OCI-LY7 (cell line): ENCODE measurements at regions not wholly inside any gene's neighbourhood (a gene's known extent, or its start where the extent isn't known, plus 50 kb on each side); places are given as distances from the start of the nearest gene placed in this dataset.

ENCODE experiments used
- BruUV-seq: library from RNA; stranded (reverse); fragments of 400-500 nt; replicated peaks from 2 replicates; lab custom pipeline; 2021; lab: Mats Ljungman, UMichigan
- CTCF ChIA-PET: fragments of 300-600 bp; sonication (Branson Sonifier 250); formaldehyde crosslinking; loops from one replicate; lab custom pipeline; 2022; ENCODE audit warnings: antibody characterized with exemption; ENCODE audit not compliant: unreplicated experiment; lab: Charles Lee
- POLR2A ChIA-PET: fragments of 300-600 bp; sonication (Branson Sonifier 250); formaldehyde crosslinking; loops from one replicate; lab custom pipeline; 2022; ENCODE audit warnings: antibody characterized with exemption; lab: Charles Lee
- DNase-seq: peaks from one replicate; pipeline ENCODE4 v3.0.0-alpha.2; 2015; ENCODE audit warnings: low spot score
- H2AFZ ChIP-seq: fragments of 200-600 bp; sonication (generic), shearing (Covaris generic); 2 replicates; pipeline ENCODE4 v1.6.1; 2014; ENCODE audit warnings: mild to moderate bottlenecking, antibody characterized with exemption, low read length, moderate library complexity
- H3K27ac ChIP-seq: fragments of 200-600 bp; sonication (generic); 2 replicates; pipeline ENCODE4 v1.5.1; 2014; ENCODE audit warnings: mixed run types, low read depth, mild to moderate bottlenecking, moderate library complexity, low read length, inconsistent platforms; ENCODE audit not compliant: poor library complexity, severe bottlenecking
- H3K36me3 ChIP-seq: fragments of 200-600 bp; sonication (generic); 2 replicates; pipeline ENCODE4 v1.6.1; 2014; ENCODE audit warnings: mild to moderate bottlenecking, antibody characterized with exemption, low read length, moderate library complexity, mixed read lengths; ENCODE audit not compliant: insufficient read depth
- H3K4me1 ChIP-seq: fragments of 200-600 bp; sonication (generic); 2 replicates; pipeline ENCODE4 v1.5.1; 2014; ENCODE audit warnings: mild to moderate bottlenecking, low read length; ENCODE audit not compliant: insufficient read depth, poor library complexity, severe bottlenecking
- H3K4me2 ChIP-seq: fragments of 200-600 bp; sonication (generic); 2 replicates; pipeline ENCODE4 v1.6.1; 2014; ENCODE audit warnings: mild to moderate bottlenecking, low read length
- H3K4me3 ChIP-seq: fragments of 200-600 bp; sonication (generic); 2 replicates; pipeline ENCODE4 v1.5.1; 2014; ENCODE audit warnings: mild to moderate bottlenecking, low read depth, low read length; ENCODE audit not compliant: poor library complexity, severe bottlenecking
- H3K79me2 ChIP-seq: fragments of 200-600 bp; sonication (generic); 2 replicates; pipeline ENCODE4 v1.6.1; 2016; ENCODE audit warnings: low read depth, mild to moderate bottlenecking, low read length, moderate library complexity, mixed read lengths; ENCODE audit not compliant: insufficient read depth
- H3K9me2 ChIP-seq: fragments of 200-600 bp; sonication (generic); 2 replicates; pipeline ENCODE4 v1.6.1; 2016; ENCODE audit warnings: mild to moderate bottlenecking, low read length, mixed read lengths; ENCODE audit not compliant: insufficient read depth
- H3K9me3 ChIP-seq: fragments of 200-600 bp; sonication (generic); 2 replicates; pipeline ENCODE4 v1.6.1; 2014; ENCODE audit warnings: mild to moderate bottlenecking, mixed run types, low read length, mixed read lengths
- H4K20me1 ChIP-seq: fragments of 200-600 bp; sonication (generic); 2 replicates; pipeline ENCODE4 v1.6.1; 2014; ENCODE audit warnings: mild to moderate bottlenecking, antibody characterized with exemption, low read length, moderate library complexity, mixed read lengths; ENCODE audit not compliant: insufficient read depth
- CTCF ChIP-seq: fragments of 200-600 bp; sonication (generic); conservative IDR thresholded peaks from 2 replicates; pipeline ENCODE4 v1.5.1; 2014; ENCODE audit warnings: mild to moderate bottlenecking, antibody characterized with exemption, low read length, moderate library complexity, mixed read lengths
- EZH2phosphoT487 ChIP-seq: fragments of 200-600 bp; sonication (generic); IDR thresholded peaks from 2 replicates; pipeline ENCODE4 v1.6.1; 2018; ENCODE audit warnings: low read depth, borderline replicate concordance, mild to moderate bottlenecking, mixed run types, antibody characterized with exemption, low read length, moderate library complexity, mixed read lengths
- intact Hi-C: fragments of 100-400 bp; cut with micrococcal nuclease; formaldehyde crosslinking; loops from one replicate; pipeline ENCODE4 v1.10.0; 2022; ENCODE audit not compliant: unreplicated experiment

- no peak overlapping the region for H3K27ac ChIP-seq
- TF ChIP-seq EZH2phosphoT487 (no peak), CTCF (no peak)
Measured at GRCh38 chr7:51647931-51648351, 331.3 kb upstream of the COBL start.

DNA sequence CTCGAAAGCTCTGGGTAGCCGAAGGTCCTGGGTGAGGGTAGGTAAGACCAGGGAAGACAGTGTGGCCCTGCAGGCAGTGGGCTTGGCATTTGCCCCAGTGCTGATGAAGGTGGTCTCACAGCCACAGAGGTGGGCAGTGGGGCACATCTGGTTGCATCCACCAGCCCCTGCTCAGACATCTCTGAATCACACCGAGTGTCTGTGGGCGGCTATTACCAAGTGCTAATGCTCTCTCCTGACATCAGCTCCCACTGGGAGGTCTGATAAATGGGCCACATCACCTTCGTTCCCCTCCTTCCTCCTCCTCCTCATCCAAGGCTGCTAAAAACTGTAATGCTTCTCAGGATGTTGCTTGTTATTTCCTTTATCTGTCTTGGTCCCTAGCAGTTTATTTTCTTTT is 330.9 kb upstream of the COBL start:
- Histone ChIP-seq H4K20me1 (no peaks in the 10 kb centered on the region), H2AFZ (no peak overlapping the region), H3K4me3 (no peak overlapping the region), H3K4me2 (no peak overlapping the region), H3K36me3 (no peaks in the 10 kb centered on the region), H3K9me3 (no peaks in the 10 kb centered on the region), H3K4me1 (no peaks in the 10 kb centered on the region), H3K9me2 (no peaks in the 10 kb centered on the region), H3K79me2 (no peaks in the 10 kb centered on the region), H3K27ac (no peak overlapping the region)
- ChIA-PET POLR2A (no interaction called here), CTCF (no interaction called here)
- no peak for TF ChIP-seq CTCF
- BruUV-seq, result no TSS peak
- intact Hi-C loops, result no loop called here
- DNase-seq, result no peak

More at GRCh38 chr7:51647931-51648351, 331.3 kb upstream of the COBL start:
- POLR2A ChIA-PET, result no interaction called here
- no peaks in the 10 kb centered on the region for H3K9me3 ChIP-seq
- H3K36me3 ChIP-seq, result no peaks in the 10 kb centered on the region
- H3K4me2 ChIP-seq, result no peak overlapping the region
- no peak overlapping the region for H3K4me3 ChIP-seq
- H2AFZ ChIP-seq, result no peak overlapping the region
- H3K79me2 ChIP-seq, result no peaks in the 10 kb centered on the region
- intact Hi-C loops, result no loop called here
- no peaks in the 10 kb centered on the region for H3K9me2 ChIP-seq
- no peak for DNase-seq
- no peaks in the 10 kb centered on the region for H3K4me1 ChIP-seq
- CTCF ChIA-PET, result no interaction called here
- BruUV-seq, result no TSS peak
- H4K20me1 ChIP-seq, result no peaks in the 10 kb centered on the region

- no peak for TF ChIP-seq EZH2phosphoT487
- TF ChIP-seq CTCF, result no peak
- no peak overlapping the region for H2AFZ ChIP-seq
- CTCF ChIA-PET, result no interaction called here
- intact Hi-C loops, result no loop called here
- H3K4me2 ChIP-seq, result no peak overlapping the region
- no peaks in the 10 kb centered on the region for H3K36me3 ChIP-seq
- H3K27ac ChIP-seq, result no peak overlapping the region
- H3K4me3 ChIP-seq, result no peak overlapping the region
- no peaks in the 10 kb centered on the region for H3K79me2 ChIP-seq
- no TSS peak for BruUV-seq
- H3K9me3 ChIP-seq, result no peaks in the 10 kb centered on the region
- no peaks in the 10 kb centered on the region for H3K9me2 ChIP-seq
- POLR2A ChIA-PET, result interaction anchor here (0.9 kb wide), 1 partner anchor 10 kb away, joined by 4 read pairs; no protein-coding TSS in a partner anchor
- no peaks in the 10 kb centered on the region for H4K20me1 ChIP-seq
- H3K4me1 ChIP-seq, result no peaks in the 10 kb centered on the region
- DNase-seq, result no peak
Measured at GRCh38 chr7:51645702-51646298, 329.2 kb upstream of the COBL start.
